BE2C (cell line): ENCODE measurements at regions not wholly inside any gene's neighbourhood (a gene's known extent, or its start where the extent isn't known, plus 50 kb on each side); places are given as distances from the start of the nearest gene placed in this dataset.

Experiments
- DNase-seq: peaks from one replicate; pipeline ENCODE4 v3.0.0-alpha.2; 2020
- H3K27me3 ChIP-seq: fragments of 250-450 bp; sonication (Bioruptor Pico); 2 replicates; pipeline ENCODE4 v1.5.1; 2020; ENCODE audit warnings: mild to moderate bottlenecking
- H3K36me3 ChIP-seq: fragments of 250-450 bp; sonication (Bioruptor Pico); 2 replicates; pipeline ENCODE4 v1.5.1; 2020; ENCODE audit warnings: mild to moderate bottlenecking
- H3K4me1 ChIP-seq: fragments of 250-450 bp; sonication (Bioruptor Pico); 2 replicates; pipeline ENCODE4 v1.5.1; 2020
- H3K4me3 ChIP-seq: 2 replicates; pipeline ENCODE4 v1.5.1; 2011; ENCODE audit warnings: low read depth, low read length
- H3K9me3 ChIP-seq: fragments of 250-450 bp; sonication (Bioruptor Pico); 2 replicates; pipeline ENCODE4 v1.5.1; 2020
- TF ChIP-seq, protein P1 (sequence below): IDR thresholded peaks from 2 replicates; pipeline ENCODE4 v1.5.1; 2012; ENCODE audit warnings: mild to moderate bottlenecking, low read depth, low read length

DNA sequence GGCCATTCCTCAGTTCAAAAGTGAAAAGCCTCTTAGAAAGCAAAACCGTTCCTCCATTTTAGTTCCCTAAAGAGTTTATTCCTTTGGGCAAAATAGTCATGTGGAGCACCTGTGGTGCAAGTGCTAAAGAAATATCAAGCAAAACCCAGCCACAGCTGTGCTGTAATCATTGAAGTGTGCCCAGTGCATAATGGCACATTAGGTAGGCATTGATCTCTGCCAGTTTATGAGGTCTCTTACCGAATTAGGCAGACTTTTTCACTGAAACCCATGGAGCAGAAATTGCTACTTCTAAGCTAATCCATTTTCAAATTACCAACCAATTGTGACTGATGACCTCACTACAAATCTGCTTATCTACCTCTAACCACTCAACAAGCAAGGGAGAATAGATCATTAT lies 97.2 kb upstream of the SEMA3A start:
- TF ChIP-seq, protein P1, sequence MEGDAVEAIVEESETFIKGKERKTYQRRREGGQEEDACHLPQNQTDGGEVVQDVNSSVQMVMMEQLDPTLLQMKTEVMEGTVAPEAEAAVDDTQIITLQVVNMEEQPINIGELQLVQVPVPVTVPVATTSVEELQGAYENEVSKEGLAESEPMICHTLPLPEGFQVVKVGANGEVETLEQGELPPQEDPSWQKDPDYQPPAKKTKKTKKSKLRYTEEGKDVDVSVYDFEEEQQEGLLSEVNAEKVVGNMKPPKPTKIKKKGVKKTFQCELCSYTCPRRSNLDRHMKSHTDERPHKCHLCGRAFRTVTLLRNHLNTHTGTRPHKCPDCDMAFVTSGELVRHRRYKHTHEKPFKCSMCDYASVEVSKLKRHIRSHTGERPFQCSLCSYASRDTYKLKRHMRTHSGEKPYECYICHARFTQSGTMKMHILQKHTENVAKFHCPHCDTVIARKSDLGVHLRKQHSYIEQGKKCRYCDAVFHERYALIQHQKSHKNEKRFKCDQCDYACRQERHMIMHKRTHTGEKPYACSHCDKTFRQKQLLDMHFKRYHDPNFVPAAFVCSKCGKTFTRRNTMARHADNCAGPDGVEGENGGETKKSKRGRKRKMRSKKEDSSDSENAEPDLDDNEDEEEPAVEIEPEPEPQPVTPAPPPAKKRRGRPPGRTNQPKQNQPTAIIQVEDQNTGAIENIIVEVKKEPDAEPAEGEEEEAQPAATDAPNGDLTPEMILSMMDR, result no peak
- H3K4me1 ChIP-seq, result peaks cover 12% of the 10 kb centered on the region; the same call in 1 of the 2 replicates
- H3K36me3 ChIP-seq, result no peaks in the 10 kb centered on the region
- H3K27me3 ChIP-seq, result no peaks in the 10 kb centered on the region
- no peaks in the 10 kb centered on the region for H3K9me3 ChIP-seq
- peak overlapping the region; percentile 21 for H3K4me3 ChIP-seq
- DNase-seq, result no peak

- Histone ChIP-seq H3K4me1 (no peaks in the 10 kb centered on the region), H3K4me3 (no peak overlapping the region), H3K9me3 (no peaks in the 10 kb centered on the region), H3K27me3 (no peaks in the 10 kb centered on the region), H3K36me3 (no peaks in the 10 kb centered on the region)
- DNase-seq, result no peak
- TF ChIP-seq, protein P1, result no peak
Measured at GRCh38 chr7:84283798-84284197, 89.2 kb upstream of the SEMA3A start.

DNA sequence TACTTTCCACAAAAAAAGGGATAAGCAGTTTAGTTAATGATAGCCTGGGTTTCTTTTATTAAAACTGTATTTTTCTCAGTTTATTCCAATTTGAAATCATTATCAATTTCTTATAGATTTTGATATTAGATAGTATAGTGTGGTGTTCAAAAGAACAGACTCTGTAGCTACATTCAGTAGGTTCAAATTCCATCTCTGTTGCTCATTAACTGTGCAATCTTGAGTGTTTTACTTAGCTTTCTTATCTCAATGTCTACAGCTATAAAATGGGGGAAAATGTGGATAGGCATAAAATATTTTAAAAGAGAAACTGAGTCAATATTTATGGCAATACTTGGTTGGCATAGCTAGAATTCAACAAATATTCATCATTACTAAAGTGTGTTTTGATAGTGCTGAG lies 86.9 kb upstream of the SEMA3A start:
- H3K4me1 ChIP-seq, result no peaks in the 10 kb centered on the region
- TF ChIP-seq, protein P1, result no peak
- no peak overlapping the region for H3K4me3 ChIP-seq
- H3K9me3 ChIP-seq, result no peaks in the 10 kb centered on the region
- no peak for DNase-seq
- H3K36me3 ChIP-seq, result no peaks in the 10 kb centered on the region
- H3K27me3 ChIP-seq, result no peaks in the 10 kb centered on the region

GRCh38 chr7:84277628-84278224 lies 83.1 kb upstream of the SEMA3A start:
- H3K4me3 ChIP-seq, result no peak overlapping the region
- no peaks in the 10 kb centered on the region for H3K9me3 ChIP-seq
- DNase-seq, result no peak
- H3K27me3 ChIP-seq, result no peaks in the 10 kb centered on the region
- H3K4me1 ChIP-seq, result peaks cover 5% of the 10 kb centered on the region
- no peaks in the 10 kb centered on the region for H3K36me3 ChIP-seq
- TF ChIP-seq, protein P1, result no peak

GRCh38 chr7:84274029-84274638 lies 79.5 kb upstream of the SEMA3A start:
- Histone ChIP-seq H3K9me3 (no peaks in the 10 kb centered on the region), H3K27me3 (no peaks in the 10 kb centered on the region), H3K4me1 (peaks cover 17% of the 10 kb centered on the region), H3K4me3 (no peak overlapping the region), H3K36me3 (no peaks in the 10 kb centered on the region)
- TF ChIP-seq, protein P1, result no peak
- DNase-seq, result peak; percentile 30

DNA sequence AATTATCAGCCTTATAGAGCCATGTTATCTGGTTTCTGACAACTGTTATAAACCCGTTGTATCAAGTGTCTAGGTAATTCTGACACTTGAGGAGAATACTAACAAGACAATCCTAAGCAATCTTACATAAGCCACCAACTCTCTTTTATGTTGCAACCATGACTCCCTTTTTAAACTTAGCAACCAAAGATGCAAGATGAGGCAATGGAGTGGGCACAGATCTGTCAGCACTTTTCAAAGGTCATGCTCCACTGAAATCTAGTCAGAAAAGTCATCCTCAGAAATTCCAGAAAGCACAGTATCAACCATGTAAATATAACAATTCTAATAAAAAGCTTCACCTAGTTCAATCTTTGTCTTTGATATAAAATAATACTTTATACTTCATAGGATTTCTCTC lies 77.0 kb upstream of the SEMA3A start:
- H3K27me3 ChIP-seq, result no peaks in the 10 kb centered on the region
- no peak for DNase-seq
- no peaks in the 10 kb centered on the region for H3K9me3 ChIP-seq
- TF ChIP-seq, protein P1, result no peak
- H3K4me3 ChIP-seq, result no peak overlapping the region
- H3K4me1 ChIP-seq, result peaks cover 19% of the 10 kb centered on the region
- no peaks in the 10 kb centered on the region for H3K36me3 ChIP-seq
